NCI-H748 treated with DMSO at 0.1 percent for 48 hours (cell line): ENCODE measurements at regions not wholly inside any gene's neighbourhood (a gene's known extent, or its start where the extent isn't known, plus 50 kb on each side); places are given as distances from the start of the nearest gene placed in this dataset.

Experiments used
- DNase-seq: peaks from one replicate; lab custom pipeline; 2025; lab: John Stamatoyannopoulos, UW

GRCh38 chr15:62920682-62921502, 121.7 kb upstream of the TPM1 start:
- DNase-seq, result no peak

DNA sequence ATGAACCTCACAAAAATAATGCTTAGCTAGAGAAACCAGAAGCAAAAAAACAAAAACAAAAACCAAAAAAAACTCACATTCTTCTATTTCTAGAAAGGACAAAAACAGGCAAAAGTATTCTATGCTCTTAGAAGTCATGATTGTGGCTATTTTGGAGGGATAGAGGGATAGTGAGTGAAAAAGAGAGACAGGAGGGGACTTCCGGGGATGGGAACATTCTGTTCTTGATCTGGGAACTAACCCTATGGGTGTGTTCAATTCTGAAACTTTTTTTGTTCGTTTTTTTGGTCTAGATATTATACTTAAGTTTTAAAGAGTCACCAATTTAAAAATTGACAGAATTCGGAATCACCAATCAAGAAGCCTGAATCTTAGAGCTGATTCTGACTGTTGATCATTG, 120.0 kb upstream of the TPM1 start:
- DNase-seq, result no peak

DNA sequence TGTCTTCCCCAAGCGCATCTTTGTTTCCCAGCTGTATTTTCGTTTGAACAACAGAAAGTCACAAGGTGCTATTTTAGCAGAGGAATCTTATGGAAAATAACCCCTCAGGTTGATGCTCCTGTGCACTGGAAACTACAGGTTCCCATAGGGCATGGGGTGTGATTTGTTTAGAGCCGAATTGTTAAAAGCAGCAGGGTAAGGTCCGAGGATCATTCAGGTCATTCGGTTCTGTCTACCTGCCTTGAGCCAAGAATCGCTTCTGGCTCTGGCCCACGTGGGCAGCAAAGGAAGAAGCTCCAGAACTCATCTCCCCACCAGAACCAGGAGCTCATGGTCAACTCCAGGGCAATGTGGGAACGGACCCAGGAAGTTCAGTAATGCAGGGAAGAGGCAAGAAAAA, 116.7 kb upstream of the TPM1 start:
- no peak for DNase-seq

DNA sequence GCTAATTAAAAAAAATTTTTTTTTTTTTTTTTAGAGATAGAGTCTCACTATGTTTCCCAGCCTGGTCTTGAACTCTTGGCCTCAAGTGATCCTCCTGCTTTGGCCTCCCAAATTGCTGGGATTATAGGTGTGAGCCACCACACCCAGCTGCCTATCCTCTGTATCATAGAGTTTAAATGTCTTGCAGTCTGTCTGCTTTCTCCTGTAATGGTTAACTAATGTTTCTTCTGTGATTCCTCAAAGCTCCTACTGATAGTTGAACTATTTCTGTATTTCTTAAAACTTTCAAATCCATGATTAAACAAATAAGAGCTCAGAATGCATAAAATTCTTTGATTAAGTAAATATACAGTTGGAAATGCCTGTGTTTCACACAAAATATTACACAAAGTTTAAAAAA, 115.4 kb upstream of the TPM1 start:
- DNase-seq, result no peak

GRCh38 chr15:62927836-62928235, 114.7 kb upstream of the TPM1 start:
- DNase-seq, result no peak

GRCh38 chr15:62928242-62928999, 114.1 kb upstream of the TPM1 start:
- DNase-seq, result no peak

DNA sequence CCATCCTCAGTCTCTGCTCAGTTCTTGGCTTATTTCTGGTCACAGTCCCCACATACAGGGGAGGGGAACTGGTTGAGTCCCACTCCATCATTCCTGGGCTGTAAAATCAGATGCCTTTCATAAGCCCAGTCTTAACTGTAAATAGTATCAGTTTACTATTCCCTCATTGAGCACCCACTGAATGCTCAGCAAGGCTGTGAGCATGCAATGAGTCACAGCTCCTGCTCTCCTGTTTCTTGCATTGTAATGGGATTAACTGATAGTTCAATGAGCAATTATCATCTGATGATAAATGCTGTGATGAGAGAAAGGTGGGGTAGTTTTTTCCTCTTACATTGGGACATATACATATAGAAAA, 113.6 kb upstream of the TPM1 start:
- DNase-seq, result no peak

- no peak for DNase-seq
Measured at GRCh38 chr15:62931650-62932049, 110.9 kb upstream of the TPM1 start.

DNA sequence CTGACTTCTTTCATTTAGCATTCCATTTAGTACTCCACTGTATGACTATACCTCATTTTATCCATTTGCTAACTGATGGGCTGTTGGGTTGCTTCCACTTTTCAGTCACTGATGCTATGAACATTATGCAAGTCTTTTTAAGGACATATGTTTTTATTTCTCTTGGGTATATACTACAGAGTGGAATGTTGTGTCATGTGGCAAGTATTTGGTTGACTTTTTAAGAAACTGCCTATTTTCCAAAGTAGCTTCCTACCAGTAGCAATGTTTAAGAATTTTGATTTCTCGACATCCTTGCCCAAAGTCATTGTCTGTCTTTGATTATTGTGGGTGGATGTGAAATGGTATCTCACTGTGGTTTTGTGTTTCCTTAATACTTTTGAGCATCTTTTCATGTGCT, 110.1 kb upstream of the TPM1 start:
- DNase-seq, result no peak

- DNase-seq, result no peak
Measured at GRCh38 chr15:62933386-62933785, 109.2 kb upstream of the TPM1 start.

DNA sequence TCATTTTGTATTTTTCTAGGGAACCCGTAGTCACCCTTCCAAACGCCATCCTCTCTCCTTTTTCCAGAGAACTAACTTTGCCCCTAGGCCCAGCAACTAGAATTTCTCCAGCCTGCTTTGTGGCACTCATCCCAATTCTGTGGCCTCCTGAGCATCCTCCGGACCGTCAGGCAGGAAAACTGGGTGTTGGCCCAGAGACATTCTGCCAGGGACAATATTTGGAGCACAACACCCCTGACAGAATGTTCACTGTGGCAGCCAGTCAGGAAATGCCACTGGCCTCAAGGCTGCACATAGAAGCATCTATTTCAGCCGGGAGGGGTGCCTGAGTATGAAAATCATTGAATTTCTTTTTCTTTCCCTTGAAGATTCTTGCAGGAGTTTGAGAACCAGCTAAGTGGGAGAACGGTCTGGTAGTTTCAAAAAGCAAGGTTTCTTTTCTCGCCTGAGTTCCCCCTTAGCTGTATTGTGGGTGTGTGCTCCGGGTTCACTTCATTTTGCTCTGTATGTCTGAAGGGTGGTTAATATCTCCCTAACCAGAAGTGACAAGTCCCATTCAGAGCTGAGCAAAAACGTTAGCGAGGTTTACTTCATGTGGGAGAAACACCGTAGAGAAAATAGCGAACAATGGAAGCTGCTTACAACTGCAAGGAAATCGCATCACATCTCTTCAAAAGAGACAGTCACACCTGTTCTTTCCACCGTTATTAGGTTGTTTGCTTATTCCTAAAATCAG, 108.1 kb upstream of the TPM1 start:
- no peak for DNase-seq

- no peak for DNase-seq
Measured at GRCh38 chr15:62935300-62936081, 107.1 kb upstream of the TPM1 start.

DNA sequence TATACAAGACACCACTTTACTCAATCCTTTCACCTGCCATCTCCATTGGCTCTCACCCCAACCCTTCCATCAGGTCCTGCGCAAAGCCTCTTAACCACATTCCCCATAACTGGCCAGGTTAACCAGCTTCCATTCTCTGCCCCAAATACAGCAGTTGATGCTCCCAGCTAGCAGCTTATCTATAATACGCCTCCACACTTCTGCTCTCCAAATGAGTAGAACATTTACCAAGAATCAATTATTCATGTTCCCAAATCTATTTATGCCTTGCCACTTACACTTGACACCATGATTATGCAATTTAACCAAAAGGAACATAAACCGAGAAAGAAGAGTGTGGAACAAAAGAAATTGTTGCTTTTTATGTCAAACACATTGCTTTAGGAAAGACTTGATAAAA, 103.7 kb upstream of the TPM1 start:
- DNase-seq, result no peak

- DNase-seq, result no peak
Measured at GRCh38 chr15:62940093-62940754, 102.3 kb upstream of the TPM1 start.

- no peak for DNase-seq
Measured at GRCh38 chr15:62940755-62941361, 101.7 kb upstream of the TPM1 start.

DNA sequence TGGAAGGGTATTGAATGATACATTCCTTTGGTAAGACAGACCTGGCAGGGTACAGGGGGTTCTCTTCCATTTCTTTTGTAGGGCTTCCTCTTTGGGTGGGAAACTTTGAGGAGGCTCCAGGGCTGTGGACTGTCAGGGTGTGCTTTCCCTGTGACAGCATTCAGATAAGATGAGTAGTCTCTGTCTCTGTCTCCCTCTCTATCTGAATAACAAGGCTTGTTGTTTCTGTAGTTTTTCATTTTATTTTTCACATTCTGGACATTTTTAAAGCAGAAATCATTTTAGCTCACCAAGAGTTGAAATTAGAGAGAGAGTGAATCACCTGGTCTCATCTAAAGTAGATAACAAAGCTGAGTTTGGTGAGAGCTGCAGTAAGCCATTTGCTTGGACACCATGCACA, 100.8 kb upstream of the TPM1 start:
- no peak for DNase-seq

- DNase-seq, result no peak
Measured at GRCh38 chr15:62942428-62942827, 100.1 kb upstream of the TPM1 start.

DNA sequence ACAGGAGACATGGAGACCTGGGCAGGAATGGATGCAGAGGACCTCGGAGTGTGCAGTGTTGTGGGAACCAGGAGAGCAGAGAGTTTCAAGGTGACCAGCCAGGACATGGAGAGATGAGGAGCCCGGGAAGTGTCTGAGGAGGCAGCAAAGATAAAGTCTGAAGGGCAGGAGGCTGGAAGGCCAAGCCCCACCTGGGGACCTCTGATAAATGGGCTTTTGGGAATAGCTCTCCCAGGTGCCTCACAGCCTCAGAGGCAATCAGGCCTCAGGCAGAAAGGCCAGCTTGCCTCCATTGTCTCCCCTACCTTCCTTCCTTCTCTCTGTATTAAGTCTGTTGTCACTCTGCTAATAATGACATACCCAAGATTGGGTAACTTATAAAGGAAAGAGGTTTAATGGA, 97.5 kb upstream of the TPM1 start:
- no peak for DNase-seq

DNA sequence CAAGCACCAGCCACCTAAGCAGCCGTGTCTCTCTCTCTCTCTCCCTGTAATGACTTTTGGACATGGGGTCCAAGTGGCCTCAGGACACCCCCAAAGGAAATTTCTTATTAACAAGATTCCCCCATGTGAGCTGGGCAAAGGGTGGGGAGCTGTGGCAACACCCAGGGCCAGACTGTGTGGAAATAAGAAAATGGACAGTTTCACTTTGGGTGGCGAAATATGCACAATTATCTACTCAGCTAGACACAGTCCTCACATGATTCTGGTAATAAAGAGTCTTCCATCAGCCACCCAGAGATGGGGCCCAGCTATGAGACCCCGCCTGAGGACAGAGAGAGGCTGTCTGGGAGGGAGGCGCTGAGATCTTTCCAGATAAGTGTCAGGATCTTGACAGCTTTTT, 96.8 kb upstream of the TPM1 start:
- no peak for DNase-seq

GRCh38 chr15:62946940-62947339, 95.6 kb upstream of the TPM1 start:
- no peak for DNase-seq

- no peak for DNase-seq
Measured at GRCh38 chr15:62950462-62950931, 92.0 kb upstream of the TPM1 start.
